HG03196 (cell line): ENCODE measurements at regions not wholly inside any gene's neighbourhood (a gene's known extent, or its start where the extent isn't known, plus 50 kb on each side); places are given as distances from the start of the nearest gene placed in this dataset.
"Not testable (repeated sequence)": the region's sequence is repeated elsewhere in the genome, so short reads cannot be mapped to it uniquely, and the experiment has no call there.

ENCODE experiments used
- ATAC-seq: cut with Tn5 transposase; IDR thresholded peaks from one replicate; pipeline ENCODE4 v1.9.1; 2021; ENCODE audit not compliant: unreplicated experiment

DNA sequence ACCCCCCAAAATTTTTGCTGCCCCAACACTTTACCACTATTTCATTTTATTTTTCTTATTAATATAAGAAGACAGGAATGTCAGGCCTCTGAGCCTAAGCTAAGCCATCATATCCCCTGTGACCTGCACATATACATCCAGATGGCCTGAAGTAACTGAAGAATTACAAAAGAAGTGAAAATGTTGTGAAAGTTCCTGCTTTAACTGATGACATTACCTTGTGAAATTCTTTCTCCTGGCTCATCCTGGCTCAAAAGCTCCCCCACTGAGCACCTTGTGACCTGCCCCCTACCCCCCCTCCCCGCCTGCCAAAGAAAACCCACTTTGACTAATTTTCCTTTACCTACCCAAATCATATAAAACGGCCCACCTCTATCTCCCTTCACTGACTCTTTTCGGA lies 200.3 kb upstream of the FKBP1C start:
- ATAC-seq = not testable (repeated sequence)

DNA sequence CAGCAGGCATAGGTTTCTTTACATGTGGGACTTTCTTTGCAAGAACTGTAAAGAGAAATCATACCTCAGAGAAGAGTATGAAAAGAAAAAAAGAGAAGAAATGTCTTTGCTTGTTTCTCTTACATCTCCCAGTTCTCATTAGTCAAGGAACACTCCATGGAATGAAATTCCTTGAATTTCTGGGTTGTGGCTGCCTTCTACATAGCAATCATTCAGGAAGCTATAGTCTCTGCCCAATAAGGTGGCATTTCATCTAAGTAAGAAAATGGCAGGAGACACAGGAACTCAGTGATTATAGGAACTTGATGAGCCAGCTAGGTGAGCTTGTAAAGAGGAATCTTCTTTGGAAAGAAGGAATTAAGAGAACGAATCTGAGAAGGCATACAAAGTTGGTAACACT lies 197.0 kb upstream of the FKBP1C start:
- no peak for ATAC-seq

DNA sequence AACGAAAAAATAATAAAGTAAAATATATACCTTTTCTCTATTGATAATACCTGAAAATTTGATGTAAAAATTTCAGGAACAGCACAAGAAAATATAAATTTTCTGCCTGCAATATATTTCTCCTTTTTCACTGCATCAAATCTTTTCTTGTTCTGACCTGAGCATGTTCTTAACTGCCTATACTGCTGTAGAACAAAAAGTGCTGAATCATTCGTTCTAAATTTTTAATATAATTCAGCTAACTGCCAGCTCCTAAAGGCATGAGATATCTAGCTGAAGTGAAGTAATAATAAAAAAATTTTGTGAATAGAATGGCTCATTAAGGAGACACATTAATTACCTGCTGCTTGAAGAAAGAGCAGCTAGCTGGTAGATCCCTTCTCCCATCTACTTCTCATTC lies 188.6 kb upstream of the FKBP1C start:
- no peak for ATAC-seq

DNA sequence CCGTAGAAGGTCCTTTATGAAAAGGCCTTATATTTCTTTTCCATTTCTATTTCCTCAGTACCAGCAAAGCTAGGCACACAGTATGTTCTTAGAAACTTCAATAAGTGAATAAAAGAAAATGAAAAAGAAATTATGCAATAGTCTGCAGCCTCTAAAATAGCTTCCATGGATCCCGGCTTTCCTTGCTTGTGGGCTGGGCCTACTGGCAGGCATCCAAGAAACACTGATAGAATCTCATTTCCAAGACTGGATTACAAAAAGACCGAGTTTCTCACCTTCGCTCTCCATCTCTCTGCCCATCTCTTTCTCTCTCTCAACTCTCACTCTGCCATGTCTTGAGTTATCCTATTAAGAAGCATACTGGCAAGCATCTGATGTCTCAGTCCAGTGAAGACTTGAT lies 187.5 kb upstream of the FKBP1C start:
- ATAC-seq = no peak

DNA sequence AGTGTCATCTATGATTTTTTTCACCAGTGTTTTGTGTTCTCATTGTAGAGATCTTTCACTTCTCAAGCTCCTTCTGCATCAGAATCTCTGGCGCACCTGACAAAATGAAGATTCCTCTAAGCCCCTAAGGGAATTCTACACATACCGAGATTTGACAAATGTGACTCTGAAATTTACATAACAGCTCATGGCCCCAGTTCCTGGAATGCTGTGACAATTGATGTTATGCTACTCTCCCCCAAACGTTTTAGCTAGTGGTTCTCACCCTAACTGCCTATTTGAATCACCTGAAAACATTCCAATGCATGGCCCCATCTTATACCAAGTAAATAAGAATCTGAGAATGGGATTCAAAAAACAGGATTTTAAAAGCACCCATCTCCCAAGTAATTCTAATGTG lies 162.1 kb upstream of the FKBP1C start:
- no peak for ATAC-seq

DNA sequence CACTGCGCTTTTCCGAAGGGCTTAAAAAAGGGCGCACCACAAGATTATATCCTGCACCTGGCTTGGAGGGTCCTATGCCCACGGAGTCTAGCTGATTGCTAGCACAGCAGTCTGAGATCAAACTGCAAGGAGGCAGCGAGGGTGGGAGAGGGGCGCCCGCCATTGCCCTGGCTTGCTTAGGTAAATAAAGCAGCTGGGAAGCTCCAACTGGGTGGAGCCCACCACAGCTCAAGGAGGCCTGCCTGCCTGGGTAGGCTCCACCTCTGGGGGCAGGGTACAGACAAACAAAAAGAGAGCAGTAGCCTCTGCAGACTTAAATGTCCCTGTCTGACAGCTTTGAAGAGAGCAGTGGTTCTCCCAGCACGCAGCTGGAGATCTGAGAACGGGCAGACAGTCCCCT lies 158.1 kb upstream of the FKBP1C start:
- not testable (repeated sequence) for ATAC-seq

DNA sequence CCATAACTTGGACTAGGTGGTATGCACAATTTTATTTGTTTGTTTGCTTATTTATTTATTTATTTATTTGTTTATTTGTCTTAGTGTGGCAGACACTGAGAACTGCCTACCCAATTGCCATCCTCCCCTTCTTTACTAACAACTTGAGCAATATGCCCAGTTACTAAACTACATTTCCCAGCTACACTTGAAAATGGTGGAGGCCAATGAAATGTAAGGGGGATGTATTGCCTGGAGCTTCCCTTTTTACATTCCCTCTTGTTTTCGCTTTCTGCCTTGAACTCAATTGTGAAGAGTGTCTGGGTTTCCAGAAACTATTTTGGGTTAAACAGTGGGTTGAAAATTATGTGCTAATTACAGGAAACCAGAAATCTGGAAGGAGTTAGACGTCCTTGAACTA lies 152.7 kb upstream of the FKBP1C start:
- ATAC-seq = no peak

DNA sequence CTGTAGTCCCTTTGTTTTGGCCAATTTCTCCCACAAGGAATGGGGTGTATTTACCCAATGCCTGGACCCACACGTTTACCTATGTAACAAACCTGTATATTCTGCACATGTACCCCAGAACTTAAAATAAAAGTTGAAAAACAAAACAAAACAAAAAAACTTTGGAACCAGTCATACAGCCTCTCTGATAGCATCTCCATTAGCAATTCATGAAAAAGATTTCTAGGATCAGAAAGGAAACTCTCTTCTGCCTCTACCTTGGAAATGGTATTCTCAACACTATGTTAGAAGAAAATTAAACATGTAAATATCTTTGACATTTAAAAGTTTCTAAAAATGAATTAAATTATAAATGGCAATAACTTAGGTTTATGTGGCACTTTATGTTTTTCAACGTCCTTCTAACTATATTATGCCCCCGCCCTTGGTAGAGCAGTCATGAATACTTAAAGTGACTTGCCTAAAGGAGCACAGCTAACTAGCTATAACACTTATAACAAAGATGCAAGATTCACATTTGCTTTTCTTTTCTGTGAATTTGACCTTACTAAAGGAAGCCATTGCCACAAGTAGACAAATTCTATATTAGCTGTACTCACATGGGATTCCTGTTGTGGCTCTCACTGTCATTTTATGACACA lies 147.5 kb upstream of the FKBP1C start:
- ATAC-seq = no peak

DNA sequence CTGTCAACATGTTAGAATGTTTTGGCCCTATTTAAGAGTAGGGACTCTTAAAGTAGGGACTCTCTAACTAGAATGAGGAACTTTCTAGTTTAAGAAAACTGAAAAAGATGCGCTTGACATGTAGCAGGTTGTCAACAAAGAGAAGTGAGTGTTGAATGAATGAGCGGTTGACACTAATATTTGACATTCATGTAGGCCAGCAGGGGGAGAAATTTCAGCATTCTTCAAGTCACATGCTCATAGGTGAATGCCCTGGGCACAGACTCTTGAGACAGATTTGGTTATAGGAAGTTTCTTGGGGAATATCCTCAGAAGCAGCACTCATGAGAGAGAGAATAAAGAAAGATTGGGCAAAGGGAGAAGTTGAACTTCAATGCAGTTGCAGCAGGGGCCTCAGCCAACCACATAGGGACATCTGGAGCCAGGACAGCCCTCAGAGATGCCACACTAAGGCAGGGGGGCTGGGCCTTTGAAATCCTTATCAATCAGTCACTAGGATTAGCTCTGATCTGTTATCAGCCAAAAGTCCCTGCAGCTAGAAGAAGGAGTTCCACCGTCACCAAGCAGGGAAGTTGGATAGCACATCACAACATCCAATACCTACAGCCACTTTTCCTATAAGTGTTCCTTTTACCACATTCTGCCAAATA lies 145.1 kb upstream of the FKBP1C start:
- no peak for ATAC-seq

DNA sequence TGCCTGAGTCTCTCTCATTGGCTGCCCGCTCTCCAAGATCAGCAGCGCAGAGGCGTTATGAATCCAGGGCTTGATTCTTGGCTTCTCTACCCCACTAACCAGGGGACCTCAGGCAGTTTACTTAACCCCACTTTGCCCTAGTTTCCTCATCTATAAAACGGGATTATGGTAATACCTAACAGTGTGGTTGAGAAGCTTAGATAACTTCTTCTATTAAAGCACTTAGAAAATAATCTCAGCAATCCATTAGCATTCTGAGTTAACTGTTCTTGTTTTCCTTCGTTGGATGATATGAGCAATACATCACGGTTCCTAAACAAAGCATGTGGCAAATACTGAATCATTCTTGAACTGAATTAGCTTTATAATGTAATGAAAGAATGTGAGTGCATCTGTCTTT lies 116.3 kb upstream of the FKBP1C start:
- ATAC-seq = no peak

DNA sequence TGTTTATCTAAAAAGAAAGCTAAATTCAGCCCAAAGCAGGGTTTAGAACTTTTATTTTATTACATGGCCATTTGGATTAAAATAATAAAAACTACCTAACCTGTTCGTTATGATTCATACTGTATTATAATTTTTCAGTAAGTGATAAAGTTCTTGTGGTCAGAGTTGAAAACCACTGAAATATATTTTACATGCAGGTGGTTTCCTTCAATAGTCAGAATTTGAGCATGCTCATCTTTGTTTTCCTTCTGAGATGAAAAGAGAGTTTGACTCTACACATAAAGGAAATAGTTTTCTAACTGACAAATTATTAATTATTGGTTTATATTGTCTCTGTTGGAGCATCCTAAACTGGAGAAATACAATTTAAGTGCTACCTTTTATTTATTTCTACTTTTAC lies 114.0 kb upstream of the FKBP1C start:
- peak; percentile 68 for ATAC-seq

DNA sequence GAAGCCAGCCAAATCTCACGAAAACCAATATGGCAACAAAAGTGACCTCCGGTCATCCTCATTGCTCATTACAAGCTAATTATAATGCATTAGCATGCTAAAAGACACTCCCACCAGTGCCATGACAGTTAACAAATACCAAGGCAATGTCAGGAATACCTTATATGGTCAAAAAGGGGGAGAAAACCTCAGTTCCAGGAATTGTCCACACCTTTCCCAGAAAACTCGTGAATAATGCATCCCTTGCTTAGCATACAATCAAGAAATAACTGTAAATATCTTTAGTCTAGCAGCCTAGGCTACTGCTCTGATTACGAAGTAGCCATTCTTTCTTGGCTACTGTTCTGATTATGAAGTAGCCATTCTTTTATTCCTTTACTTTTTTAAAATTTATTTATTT lies 112.5 kb upstream of the FKBP1C start:
- ATAC-seq = no peak

DNA sequence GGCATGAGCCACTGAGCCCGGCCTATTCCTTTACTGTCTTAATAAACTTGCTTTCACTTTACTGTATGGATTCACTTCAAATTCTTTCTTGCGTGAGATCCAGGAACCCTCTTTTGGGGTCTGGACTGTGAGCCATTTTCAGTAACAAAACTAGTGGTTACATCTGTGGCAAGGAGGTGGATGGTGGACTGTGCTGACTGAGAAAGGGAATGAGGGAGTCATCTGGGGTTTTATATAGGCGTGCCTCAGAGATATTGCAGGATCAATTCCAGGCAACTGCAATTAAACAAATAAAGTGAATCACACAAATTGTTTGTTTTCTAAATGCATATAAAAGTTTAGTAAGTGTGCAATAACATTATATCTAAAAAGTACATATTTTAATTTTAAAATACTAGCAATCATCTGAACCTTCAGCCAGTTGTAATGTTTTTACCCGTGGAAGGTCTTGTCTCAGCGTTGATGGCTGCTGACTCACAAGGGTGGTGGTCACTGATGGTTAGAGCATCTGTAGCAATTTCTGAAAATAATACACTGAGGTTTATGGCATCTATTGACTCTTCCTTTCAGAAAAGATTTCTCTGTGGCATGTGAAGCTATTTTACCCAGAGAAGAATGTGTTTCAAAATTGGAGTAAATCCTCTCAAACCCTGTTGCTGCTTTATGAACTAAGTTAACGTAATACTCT lies 111.4 kb upstream of the FKBP1C start:
- no peak for ATAC-seq

DNA sequence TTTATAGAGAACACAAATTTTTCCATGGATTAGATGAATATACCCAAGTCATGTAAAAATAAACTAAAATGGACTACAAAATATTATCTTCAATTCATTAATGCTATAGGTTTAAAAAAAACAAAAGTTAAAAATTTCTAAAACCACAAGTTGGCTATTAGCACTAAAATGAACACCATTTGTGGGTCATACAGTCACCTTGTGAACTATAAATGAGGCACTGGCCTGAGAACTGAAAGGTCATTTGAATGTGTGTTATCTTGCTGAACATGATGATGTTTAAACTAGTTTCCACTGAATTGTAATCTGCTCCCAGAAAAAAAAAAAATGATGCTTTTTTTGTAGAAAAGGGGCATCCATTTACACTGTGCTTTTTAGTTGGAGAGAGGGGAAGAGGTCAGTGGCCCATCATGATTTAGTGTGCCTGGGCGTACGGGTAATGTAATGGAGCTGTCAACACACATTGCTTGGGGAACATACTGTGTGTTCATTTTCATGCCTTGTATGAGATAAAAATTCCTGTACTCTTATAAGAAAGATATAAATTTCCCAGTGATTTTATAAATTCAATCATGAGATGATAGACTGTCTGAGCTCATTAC lies 96.6 kb upstream of the FKBP1C start:
- peak; percentile 91 for ATAC-seq

DNA sequence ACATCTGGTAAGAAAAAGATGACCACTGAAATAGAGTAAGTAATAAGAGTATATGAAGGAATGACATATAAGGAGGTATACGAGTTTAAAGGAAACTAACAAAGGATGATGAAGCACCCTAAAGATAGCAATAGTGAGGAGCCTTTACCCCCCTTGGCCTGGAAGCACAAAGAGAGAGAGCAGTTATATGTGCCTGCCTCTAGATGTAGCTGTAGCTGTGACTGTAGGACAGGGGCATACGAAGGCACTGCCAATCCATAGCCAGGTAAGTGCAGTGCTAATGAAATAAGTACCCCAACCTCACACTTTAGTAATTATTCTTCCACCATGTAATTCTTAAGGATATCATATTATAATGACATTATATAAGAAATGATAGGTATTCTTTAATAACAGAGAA lies 90.1 kb upstream of the FKBP1C start:
- no peak for ATAC-seq

DNA sequence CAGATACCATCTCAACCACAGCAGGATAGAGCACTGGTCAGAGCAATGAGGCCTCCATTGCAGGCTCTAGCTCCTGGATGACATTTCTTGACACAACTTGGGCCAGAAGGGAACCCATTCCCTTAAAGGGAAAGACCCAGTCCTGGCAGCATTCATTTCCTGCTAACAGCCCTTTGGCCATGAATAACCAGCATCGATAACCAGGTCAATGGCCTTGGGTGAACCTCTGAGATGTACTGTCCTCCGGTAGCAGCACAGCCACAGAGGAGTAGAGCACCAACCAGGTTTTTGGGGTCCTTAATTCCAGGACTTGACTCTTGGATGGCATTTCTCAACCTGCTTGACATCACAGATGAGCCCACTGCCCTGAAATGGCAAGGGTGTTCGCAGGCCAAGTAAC lies 71.2 kb upstream of the FKBP1C start:
- ATAC-seq = no peak

DNA sequence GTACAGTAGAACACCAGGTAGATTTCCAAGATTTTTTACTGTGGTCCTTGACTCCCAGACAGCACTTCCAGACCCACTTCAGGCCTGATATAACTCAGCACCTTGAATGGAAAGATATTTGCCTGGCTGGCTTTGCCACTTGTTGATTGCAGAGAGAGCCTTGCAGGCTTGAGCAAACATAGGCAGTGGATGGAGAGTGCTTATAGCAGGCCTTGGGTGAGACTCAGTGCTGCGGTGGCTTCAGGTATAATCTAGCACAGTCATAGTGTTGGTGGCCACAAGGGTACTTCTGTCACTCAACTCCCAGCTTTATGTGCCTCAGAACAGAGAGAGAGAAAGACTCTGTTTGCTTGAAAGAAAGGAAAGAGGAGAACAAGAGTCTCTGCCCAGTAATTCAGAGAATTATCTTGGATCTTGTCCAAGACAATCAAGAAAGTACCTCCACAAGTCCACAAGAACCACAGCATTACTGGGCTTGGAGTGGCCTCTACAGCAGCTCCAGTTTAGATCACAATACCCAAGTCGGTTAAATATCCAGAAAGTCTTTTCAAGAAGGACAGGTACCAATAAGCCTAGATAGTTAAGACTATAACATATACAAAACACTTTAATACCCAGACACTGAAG lies 70.5 kb upstream of the FKBP1C start:
- ATAC-seq = no peak

DNA sequence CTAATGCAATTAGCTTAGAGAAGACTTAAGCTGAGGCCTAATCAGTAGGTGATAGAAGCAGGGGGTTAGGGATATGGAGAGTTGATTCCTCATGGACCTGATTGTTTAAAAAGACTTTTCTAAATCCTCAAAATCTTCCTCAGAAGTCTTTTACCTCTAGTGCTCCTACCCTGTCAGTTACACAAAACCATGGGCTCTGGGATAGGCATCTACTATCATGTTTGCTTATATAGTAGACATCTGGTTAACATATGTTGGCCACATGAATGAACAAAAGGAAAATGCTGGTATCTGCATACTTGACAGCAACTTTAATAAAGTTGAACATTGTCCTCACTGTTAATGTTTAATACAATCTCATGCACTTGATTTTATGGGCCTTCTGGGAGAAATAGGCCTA lies 61.5 kb upstream of the FKBP1C start:
- no peak for ATAC-seq

DNA sequence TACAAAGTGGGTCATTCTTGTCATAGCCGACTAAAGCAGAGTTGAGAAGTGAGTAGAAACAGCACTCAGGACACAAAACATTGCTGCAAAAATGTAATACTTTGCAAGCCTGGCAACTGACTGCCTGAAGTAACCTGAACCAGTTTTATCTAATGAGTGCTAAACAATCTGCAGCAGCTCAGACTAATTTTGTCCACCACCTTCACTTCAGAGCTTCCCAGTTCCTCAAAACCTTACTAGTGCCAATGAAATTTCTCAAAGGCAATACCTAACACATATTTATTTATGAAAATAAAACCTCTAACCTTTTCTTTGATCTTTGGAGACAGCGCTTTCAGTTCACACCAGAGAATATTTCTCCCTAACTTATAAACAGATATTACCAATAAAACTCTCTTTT lies 56.7 kb upstream of the FKBP1C start:
- ATAC-seq = no peak
